ENCODE measurements at regions not wholly inside any gene's neighbourhood (a gene's known extent, or its start where the extent isn't known, plus 50 kb on each side); places are given as distances from the start of the nearest gene placed in this dataset.

- Histone ChIP-seq H3K9me3 (no peaks in the 10 kb centered on the region), H3K27me3 (replicated peaks; ENCODE audit: insufficient read depth) (no peaks in the 10 kb centered on the region), H3K4me3 (no peak overlapping the region), H3K27ac (no peak overlapping the region), H3K4me1 (ENCODE audit: control insufficient read depth in 1 of 2, low read depth in 2 of 2) (peaks cover 3 to 12% of the 10 kb centered on the region in 2 donors), H3K36me3 (no peaks in the 10 kb centered on the region)
- no peak for TF ChIP-seq CTCF (IDR thresholded peaks at IDR 0.05)
- no peak for ATAC-seq (ENCODE audit: insufficient number of reproducible peaks, low FRiP score, low read depth)
- DNase-seq (ENCODE audit: low spot score), result no peak
Measured at GRCh38 chr5:57653636-57654290, 171.2 kb upstream of the ACTBL2 start.

GRCh38 chr5:57651127-57651526, 168.5 kb upstream of the ACTBL2 start:
- ATAC-seq (ENCODE audit: insufficient number of reproducible peaks, low FRiP score, low read depth) (no peak), DNase-seq (ENCODE audit: low spot score) (no peak)
- Histone ChIP-seq H3K36me3 (no peaks in the 10 kb centered on the region), H3K27ac (no peak overlapping the region), H3K4me3 (no peak overlapping the region), H3K27me3 (replicated peaks; ENCODE audit: insufficient read depth) (no peaks in the 10 kb centered on the region), H3K4me1 (ENCODE audit: control insufficient read depth in 1 of 2, low read depth in 2 of 2) (peaks cover 0 to 9% of the 10 kb centered on the region in 2 donors), H3K9me3 (no peaks in the 10 kb centered on the region)
- TF ChIP-seq CTCF (IDR thresholded peaks at IDR 0.05), result no peak

- Histone ChIP-seq H3K27me3 (replicated peaks; ENCODE audit: insufficient read depth) (no peaks in the 10 kb centered on the region), H3K36me3 (no peaks in the 10 kb centered on the region), H3K4me1 (ENCODE audit: control insufficient read depth in 1 of 2, low read depth in 2 of 2) (peaks cover 0 to 9% of the 10 kb centered on the region in 2 donors), H3K4me3 (no peak overlapping the region), H3K9me3 (no peaks in the 10 kb centered on the region), H3K27ac (no peak overlapping the region)
- peak; percentile 18 for TF ChIP-seq CTCF (IDR thresholded peaks at IDR 0.05)
- ATAC-seq (ENCODE audit: insufficient number of reproducible peaks, low FRiP score, low read depth) (no peak), DNase-seq (ENCODE audit: low spot score) (no peak)
Measured at GRCh38 chr5:57650360-57651069, 167.9 kb upstream of the ACTBL2 start.

GRCh38 chr5:57642698-57643097, 160.1 kb upstream of the ACTBL2 start:
- H3K36me3 ChIP-seq, result no peaks in the 10 kb centered on the region
- no peak for TF ChIP-seq CTCF (IDR thresholded peaks at IDR 0.05)

GRCh38 chr5:57642066-57642465, 159.5 kb upstream of the ACTBL2 start:
- Histone ChIP-seq H3K4me1 (ENCODE audit: control insufficient read depth in 1 of 2, low read depth in 2 of 2) (no peaks in the 10 kb centered on the region), H3K9me3 (no peaks in the 10 kb centered on the region), H3K27ac (no peak overlapping the region), H3K4me3 (no peak overlapping the region), H3K36me3 (no peaks in the 10 kb centered on the region), H3K27me3 (replicated peaks; ENCODE audit: insufficient read depth) (no peaks in the 10 kb centered on the region)
- no peak for TF ChIP-seq CTCF (IDR thresholded peaks at IDR 0.05)
- ATAC-seq (ENCODE audit: insufficient number of reproducible peaks, low FRiP score, low read depth), result no peak
- DNase-seq (ENCODE audit: low spot score), result no peak

More at GRCh38 chr5:57642698-57643097, 160.1 kb upstream of the ACTBL2 start:
- Histone ChIP-seq H3K27ac (no peak overlapping the region), H3K27me3 (replicated peaks; ENCODE audit: insufficient read depth) (no peaks in the 10 kb centered on the region), H3K4me3 (no peak overlapping the region), H3K9me3 (no peaks in the 10 kb centered on the region), H3K4me1 (ENCODE audit: control insufficient read depth in 1 of 2, low read depth in 2 of 2) (no peaks in the 10 kb centered on the region)
- ATAC-seq (ENCODE audit: insufficient number of reproducible peaks, low FRiP score, low read depth) (no peak), DNase-seq (ENCODE audit: low spot score) (no peak)
